Loucy (cell line): ENCODE measurements at regions not wholly inside any gene's neighbourhood (a gene's known extent, or its start where the extent isn't known, plus 50 kb on each side); places are given as distances from the start of the nearest gene placed in this dataset.
"Not testable (repeated sequence)": the region's sequence is repeated elsewhere in the genome, so short reads cannot be mapped to it uniquely, and the experiment has no call there.

ENCODE experiments used
- H2AFZ ChIP-seq: fragments of 200-600 bp; sonication (generic); 2 replicates; pipeline ENCODE4 v1.6.0; 2016; ENCODE audit warnings: antibody characterized with exemption, mild to moderate bottlenecking, low read length, moderate library complexity
- H3F3A ChIP-seq: fragments of 200-600 bp; 2 replicates; pipeline ENCODE4 v1.6.0; 2016; ENCODE audit warnings: antibody characterized with exemption, low read depth, mild to moderate bottlenecking
- H3K27me3 ChIP-seq: fragments of 200-600 bp; sonication (generic); 2 replicates; pipeline ENCODE4 v1.6.1; 2014; ENCODE audit warnings: low read length, mild to moderate bottlenecking; ENCODE audit not compliant: insufficient read depth, poor library complexity, severe bottlenecking
- H3K36me3 ChIP-seq: fragments of 200-600 bp; sonication (generic); 2 replicates; pipeline ENCODE4 v1.6.1; 2016; ENCODE audit warnings: low read length; ENCODE audit not compliant: insufficient read depth
- H3K4me1 ChIP-seq: fragments of 200-600 bp; sonication (generic); 2 replicates; pipeline ENCODE4 v1.5.1; 2014; ENCODE audit warnings: low read length, mild to moderate bottlenecking; ENCODE audit not compliant: insufficient read depth, poor library complexity, severe bottlenecking
- H3K4me2 ChIP-seq: fragments of 200-600 bp; sonication (generic); 2 replicates; pipeline ENCODE4 v1.6.0; 2014; ENCODE audit warnings: antibody characterized with exemption, low read length, low read depth, mild to moderate bottlenecking; ENCODE audit not compliant: poor library complexity, severe bottlenecking
- H3K4me3 ChIP-seq: fragments of 200-600 bp; sonication (generic); 2 replicates; pipeline ENCODE4 v1.5.1; 2014; ENCODE audit warnings: low read length, mild to moderate bottlenecking, mixed read lengths; ENCODE audit not compliant: poor library complexity, severe bottlenecking
- H3K79me2 ChIP-seq: fragments of 200-600 bp; sonication (generic); 2 replicates; pipeline ENCODE4 v1.6.1; 2014; ENCODE audit warnings: low read length; ENCODE audit not compliant: insufficient read depth
- H3K9ac ChIP-seq: fragments of 200-600 bp; sonication (generic); 2 replicates; pipeline ENCODE4 v1.6.0; 2014; ENCODE audit warnings: mild to moderate bottlenecking, low read depth, low read length, moderate library complexity; ENCODE audit not compliant: poor library complexity, severe bottlenecking
- H3K9me2 ChIP-seq: fragments of 200-600 bp; sonication (generic); replicated peaks from 2 replicates; pipeline ENCODE4 v1.6.1; 2016; ENCODE audit warnings: low read depth, low read length, mixed read lengths
- H3K9me3 ChIP-seq: fragments of 200-600 bp; sonication (generic); 2 replicates; pipeline ENCODE4 v1.6.1; 2014; ENCODE audit warnings: mild to moderate bottlenecking, antibody characterized with exemption, low read length, low read depth; ENCODE audit not compliant: insufficient read depth
- H4K20me1 ChIP-seq: fragments of 200-600 bp; sonication (generic); 2 replicates; pipeline ENCODE4 v1.6.0; 2014; ENCODE audit warnings: antibody characterized with exemption, low read length, mild to moderate bottlenecking; ENCODE audit not compliant: insufficient read depth, poor library complexity, severe bottlenecking
- CTCF ChIP-seq: fragments of 200-600 bp; sonication (generic); conservative IDR thresholded peaks from 2 replicates; pipeline ENCODE4 v1.5.1; 2014; ENCODE audit warnings: mild to moderate bottlenecking, antibody characterized with exemption, low read length
- EZH2phosphoT487 ChIP-seq: fragments of 200-600 bp; IDR thresholded peaks from 2 replicates; pipeline ENCODE4 v1.6.1; 2018; ENCODE audit warnings: antibody characterized with exemption, mild to moderate bottlenecking, moderate library complexity, borderline replicate concordance

GRCh38 chr6:27141529-27142015 lies 105.9 kb upstream of the PRSS16 start:
- Histone ChIP-seq H3K4me2 (peak overlapping the region; percentile 74), H3K79me2 (peaks cover 61% of the 10 kb centered on the region), H3K4me3 (peak overlapping the region; percentile 62), H3F3A (peaks cover 3% of the 10 kb centered on the region; the same call in 1 of the 2 replicates), H3K9me2 (no peaks in the 10 kb centered on the region), H3K4me1 (peaks cover 58% of the 10 kb centered on the region), H4K20me1 (no peaks in the 10 kb centered on the region), H3K27me3 (no peaks in the 10 kb centered on the region), H2AFZ (no peak overlapping the region), H3K9ac (peak overlapping the region; percentile 99), H3K9me3 (no peaks in the 10 kb centered on the region), H3K36me3 (no peaks in the 10 kb centered on the region)
- no peak for TF ChIP-seq CTCF
- TF ChIP-seq EZH2phosphoT487 = no peak

- Histone ChIP-seq H3K4me1 (peaks cover 51% of the 10 kb centered on the region), H3K4me3 (peak overlapping the region; percentile 91), H3K9ac (peak overlapping the region; percentile 99), H3K79me2 (peaks cover 61% of the 10 kb centered on the region), H3K4me2 (peak overlapping the region; percentile 74)
- not testable (repeated sequence) for H3K27me3 ChIP-seq, H3F3A ChIP-seq, H3K9me2 ChIP-seq, H2AFZ ChIP-seq, H3K36me3 ChIP-seq, H3K9me3 ChIP-seq, H4K20me1 ChIP-seq
Measured at GRCh38 chr6:27143020-27143388, 104.5 kb upstream of the PRSS16 start.

GRCh38 chr6:27143474-27144026 lies 104.0 kb upstream of the PRSS16 start:
- Histone ChIP-seq H3K9ac (peak overlapping the region; percentile 99), H3K4me1 (peaks cover 51% of the 10 kb centered on the region), H2AFZ (no peak overlapping the region), H3K4me2 (peak overlapping the region; percentile 74), H3F3A (peaks cover 13% of the 10 kb centered on the region), H3K9me3 (no peaks in the 10 kb centered on the region), H4K20me1 (no peaks in the 10 kb centered on the region), H3K36me3 (no peaks in the 10 kb centered on the region), H3K9me2 (no peaks in the 10 kb centered on the region), H3K79me2 (peaks cover 61% of the 10 kb centered on the region), H3K4me3 (peak overlapping the region; percentile 91), H3K27me3 (no peaks in the 10 kb centered on the region)
- no peak for TF ChIP-seq EZH2phosphoT487
- TF ChIP-seq CTCF = no peak

GRCh38 chr6:27144740-27145079 lies 102.8 kb upstream of the PRSS16 start:
- Histone ChIP-seq H2AFZ (no peak overlapping the region), H3K4me1 (peaks cover 55% of the 10 kb centered on the region), H3K4me3 (peak overlapping the region; percentile 91), H3K79me2 (peaks cover 57% of the 10 kb centered on the region), H3K27me3 (no peaks in the 10 kb centered on the region), H3K9me3 (no peaks in the 10 kb centered on the region), H3K9me2 (no peaks in the 10 kb centered on the region), H3K4me2 (peak overlapping the region; percentile 74), H3F3A (peaks cover 13% of the 10 kb centered on the region), H3K36me3 (no peaks in the 10 kb centered on the region), H4K20me1 (no peaks in the 10 kb centered on the region), H3K9ac (peak overlapping the region; percentile 99)
- no peak for TF ChIP-seq CTCF
- TF ChIP-seq EZH2phosphoT487 = no peak
